ACC112 (cell line): ENCODE measurements at regions not wholly inside any gene's neighbourhood (a gene's known extent, or its start where the extent isn't known, plus 50 kb on each side); places are given as distances from the start of the nearest gene placed in this dataset.
"Not testable (repeated sequence)": the region's sequence is repeated elsewhere in the genome, so short reads cannot be mapped to it uniquely, and the experiment has no call there.

Experiments
- H2AFZ ChIP-seq: fragments of 200-600 bp; sonication (generic); one replicate; pipeline ENCODE4 v1.6.0; 2017; ENCODE audit warnings: antibody characterized with exemption, low read length; ENCODE audit not compliant: unreplicated experiment
- H3K27ac ChIP-seq: fragments of 200-600 bp; sonication (generic); 2 replicates; pipeline ENCODE4 v1.5.1; 2014; ENCODE audit warnings: low read depth, mild to moderate bottlenecking, antibody characterized with exemption, low read length, moderate library complexity
- H3K27me3 ChIP-seq: fragments of 200-600 bp; sonication (generic); 2 replicates; pipeline ENCODE4 v1.6.1; 2014; ENCODE audit warnings: mild to moderate bottlenecking, antibody characterized with exemption, low read length, moderate library complexity, mixed read lengths; ENCODE audit not compliant: insufficient read depth
- H3K36me3 ChIP-seq: fragments of 200-600 bp; sonication (generic); 2 replicates; pipeline ENCODE4 v1.6.1; 2016; ENCODE audit warnings: mild to moderate bottlenecking, antibody characterized with exemption, low read length, moderate library complexity, mixed read lengths; ENCODE audit not compliant: insufficient read depth
- H3K4me1 ChIP-seq: fragments of 200-600 bp; sonication (generic); one replicate; pipeline ENCODE4 v1.6.1; 2016; ENCODE audit warnings: low read length, mixed read lengths; ENCODE audit not compliant: insufficient read depth, unreplicated experiment, control insufficient read depth
- H3K4me3 ChIP-seq: fragments of 200-600 bp; sonication (generic); 2 replicates; pipeline ENCODE4 v1.5.1; 2014; ENCODE audit warnings: mild to moderate bottlenecking, low read depth, low read length
- H3K79me2 ChIP-seq: fragments of 200-600 bp; sonication (generic); one replicate; pipeline ENCODE4 v1.6.0; 2016; ENCODE audit warnings: low read length; ENCODE audit not compliant: control insufficient read depth, unreplicated experiment, insufficient read depth

- Histone ChIP-seq H3K4me1 (peaks cover 18% of the 10 kb centered on the region), H3K27me3 (no peaks in the 10 kb centered on the region), H3K36me3 (no peaks in the 10 kb centered on the region), H3K4me3 (no peak overlapping the region), H3K79me2 (no peaks in the 10 kb centered on the region), H2AFZ (peak overlapping the region; percentile 46), H3K27ac (no peak overlapping the region)
These were observed 80.9 kb upstream of the CDK6 start for GRCh38 chr7:92917230-92917629.

DNA sequence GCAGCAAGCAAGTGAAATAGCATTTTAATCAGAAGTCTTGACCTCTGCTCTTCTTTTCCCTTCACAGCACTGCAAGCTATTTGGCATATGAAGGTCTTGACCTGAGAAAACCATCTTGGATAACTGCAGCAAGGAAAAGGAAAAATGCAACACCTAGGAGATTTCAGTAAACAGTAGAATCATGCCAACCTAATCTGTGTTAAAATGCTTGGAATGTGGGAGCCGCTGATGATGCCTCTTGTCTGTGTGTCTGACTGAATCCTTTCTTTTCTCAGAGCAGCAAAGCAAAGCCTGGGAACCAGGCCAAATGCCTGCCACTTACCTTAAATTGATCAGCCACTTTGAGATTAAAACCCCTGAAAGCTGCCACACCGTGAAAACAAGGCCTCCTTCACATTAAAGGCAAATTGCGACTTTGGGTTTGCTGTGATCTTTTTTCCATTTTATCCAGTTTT is 80.4 kb upstream of the CDK6 start:
- Histone ChIP-seq H3K27ac (no peak overlapping the region), H3K79me2 (no peaks in the 10 kb centered on the region), H2AFZ (peak overlapping the region; percentile 46), H3K27me3 (no peaks in the 10 kb centered on the region), H3K4me1 (peaks cover 18% of the 10 kb centered on the region), H3K4me3 (no peak overlapping the region), H3K36me3 (no peaks in the 10 kb centered on the region)

GRCh38 chr7:92915348-92915747 is 79.0 kb upstream of the CDK6 start:
- Histone ChIP-seq H3K36me3 (no peaks in the 10 kb centered on the region), H3K4me1 (peaks cover 18% of the 10 kb centered on the region), H3K27ac (no peak overlapping the region), H3K27me3 (no peaks in the 10 kb centered on the region), H2AFZ (no peak overlapping the region), H3K79me2 (no peaks in the 10 kb centered on the region), H3K4me3 (no peak overlapping the region)

DNA sequence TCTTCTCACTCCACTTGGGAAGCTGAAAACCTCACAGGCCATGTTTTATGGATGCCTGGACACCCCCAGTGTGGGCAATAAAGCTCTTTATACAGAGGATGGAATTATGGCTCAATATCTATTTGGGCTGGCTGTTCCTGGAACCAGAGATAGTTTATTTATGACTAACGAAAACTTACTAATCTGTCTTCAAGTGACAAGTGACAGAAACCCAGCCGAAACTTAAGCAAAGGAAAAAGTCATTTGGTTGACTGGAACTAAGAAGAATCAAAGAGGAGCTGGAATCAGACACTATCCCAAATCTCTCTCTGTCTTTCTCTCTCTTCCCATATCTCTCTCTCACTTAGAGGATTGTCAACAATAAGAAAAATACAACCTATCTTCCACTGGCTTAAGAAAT is 78.3 kb upstream of the CDK6 start:
- Histone ChIP-seq H3K27ac (no peak overlapping the region), H2AFZ (no peak overlapping the region)

DNA sequence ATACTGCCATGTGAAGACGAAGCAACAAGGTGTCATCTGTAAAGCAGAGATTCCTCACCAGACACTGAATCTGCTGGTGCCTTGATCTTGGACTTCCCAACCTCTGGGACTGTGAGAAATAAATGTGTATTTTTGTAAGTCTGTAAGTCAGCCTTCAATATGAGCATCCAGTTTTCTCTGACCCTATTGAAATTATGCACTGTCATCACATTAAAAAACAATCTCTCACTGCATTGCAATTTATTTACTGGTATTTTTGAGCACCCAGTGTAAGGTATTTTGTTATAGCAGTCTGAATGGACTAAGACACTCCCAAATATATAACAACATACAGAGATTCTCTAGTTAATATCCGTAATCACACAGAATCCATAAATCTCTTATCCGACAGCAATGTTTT is 77.5 kb upstream of the CDK6 start:
- Histone ChIP-seq H3K4me1 (peaks cover 18% of the 10 kb centered on the region), H3K36me3 (no peaks in the 10 kb centered on the region), H3K4me3 (no peak overlapping the region), H3K27ac (no peak overlapping the region), H3K27me3 (no peaks in the 10 kb centered on the region), H2AFZ (no peak overlapping the region), H3K79me2 (no peaks in the 10 kb centered on the region)

More for the DNA sequence above, 78.3 kb upstream of the CDK6 start:
- Histone ChIP-seq H3K79me2 (no peaks in the 10 kb centered on the region), H3K4me3 (no peak overlapping the region), H3K27me3 (no peaks in the 10 kb centered on the region), H3K4me1 (peaks cover 18% of the 10 kb centered on the region), H3K36me3 (no peaks in the 10 kb centered on the region)

DNA sequence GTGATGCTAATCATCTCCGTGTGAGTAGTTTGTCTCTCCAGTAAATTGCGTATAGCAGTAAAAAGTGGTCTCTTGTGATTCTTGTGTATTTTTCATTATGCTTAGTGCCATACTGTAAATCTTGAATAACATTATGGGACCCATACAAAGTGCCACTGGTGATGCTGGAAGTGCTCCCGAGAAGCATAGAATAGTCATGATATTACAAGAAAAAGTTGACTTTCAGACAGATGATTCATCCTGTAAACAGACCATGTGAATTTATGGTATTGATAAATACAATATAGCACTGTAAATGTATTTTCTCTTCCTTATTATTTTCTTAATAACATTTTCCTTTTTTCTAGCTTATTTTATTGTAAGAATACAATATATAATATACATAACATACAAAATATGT is 74.6 kb upstream of the CDK6 start:
- Histone ChIP-seq H3K36me3 (no peaks in the 10 kb centered on the region), H3K27ac (no peak overlapping the region), H3K27me3 (no peaks in the 10 kb centered on the region), H3K4me3 (no peak overlapping the region), H3K4me1 (no peaks in the 10 kb centered on the region), H2AFZ (no peak overlapping the region), H3K79me2 (no peaks in the 10 kb centered on the region)

GRCh38 chr7:92909686-92910475 is 73.5 kb upstream of the CDK6 start:
- Histone ChIP-seq H3K4me1 (peaks cover 2% of the 10 kb centered on the region), H2AFZ (no peak overlapping the region), H3K79me2 (no peaks in the 10 kb centered on the region), H3K27me3 (no peaks in the 10 kb centered on the region), H3K36me3 (no peaks in the 10 kb centered on the region), H3K4me3 (no peak overlapping the region), H3K27ac (no peak overlapping the region)

DNA sequence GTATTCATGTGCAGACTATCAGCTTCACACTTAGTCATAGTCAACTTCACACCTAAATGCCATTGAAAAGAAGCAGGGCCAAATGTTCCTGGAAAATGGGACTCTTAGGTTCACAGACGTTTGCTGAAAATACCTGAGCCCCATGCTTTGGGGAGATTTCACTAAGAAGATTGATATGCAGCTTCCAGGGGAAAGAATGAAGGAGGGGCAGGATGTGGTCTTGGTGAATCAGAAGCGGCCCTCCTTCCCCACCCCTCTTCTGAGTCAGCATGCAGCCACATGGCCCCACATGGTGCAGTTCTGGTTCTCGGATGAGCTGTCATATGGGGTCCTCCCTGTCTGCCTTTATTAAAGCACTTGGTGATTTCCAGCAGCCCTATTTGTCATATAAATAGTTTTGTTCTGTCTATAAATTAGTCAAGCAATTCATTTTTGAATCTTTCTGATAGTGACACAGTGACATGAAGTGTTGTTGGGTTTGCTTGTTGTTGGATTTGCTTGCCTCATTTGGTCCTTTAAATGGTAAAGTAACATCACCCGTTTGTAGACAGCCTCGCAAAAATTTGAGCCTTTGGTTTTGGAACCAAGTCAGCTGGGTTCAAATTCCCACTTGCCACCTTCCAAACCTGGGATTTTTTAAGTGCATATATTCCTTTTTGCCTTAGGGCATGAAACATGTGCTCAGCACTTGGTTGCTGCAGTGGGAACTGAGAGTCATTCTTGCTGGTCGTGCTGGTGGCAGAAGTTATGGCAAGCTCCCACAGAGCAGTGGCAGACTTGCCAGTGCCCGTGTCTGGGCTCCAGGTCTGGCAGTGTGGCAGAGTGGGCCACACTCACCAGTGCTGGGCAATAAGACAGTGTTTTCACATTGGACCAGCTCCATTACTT is 68.1 kb upstream of the CDK6 start:
- Histone ChIP-seq H3K4me3 (peak overlapping the region; percentile 51; the same call in 1 of the 2 replicates), H3K27ac (peak overlapping the region; percentile 83), H3K36me3 (no peaks in the 10 kb centered on the region)

DNA sequence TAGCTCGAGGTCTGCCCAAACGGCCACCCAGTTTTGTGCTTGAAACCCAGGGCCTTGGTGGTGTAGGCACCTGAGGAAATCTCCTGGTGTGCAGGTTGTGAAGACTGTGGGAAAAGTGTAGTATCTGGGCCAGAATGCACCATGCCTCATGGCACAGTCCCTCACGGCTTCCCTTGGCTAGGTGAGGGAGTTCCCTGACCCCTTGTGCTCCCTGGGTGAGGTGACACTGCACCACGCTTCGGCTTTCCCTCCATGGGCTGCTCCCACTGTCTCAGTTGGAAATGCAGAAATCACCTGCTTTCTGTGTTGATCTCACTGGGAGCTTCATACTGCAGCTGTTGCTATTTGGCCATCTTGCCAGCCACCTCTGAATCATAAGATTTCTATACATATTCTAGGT is 62.4 kb upstream of the CDK6 start:
- H3K4me1 ChIP-seq: peaks cover 4% of the 10 kb centered on the region
- no peaks in the 10 kb centered on the region for H3K79me2 ChIP-seq
- no peaks in the 10 kb centered on the region for H3K36me3 ChIP-seq
- no peak overlapping the region for H3K27ac ChIP-seq
- no peak overlapping the region for H3K4me3 ChIP-seq
- H2AFZ ChIP-seq: no peak overlapping the region
- H3K27me3 ChIP-seq: no peaks in the 10 kb centered on the region

More for the DNA sequence above, 68.1 kb upstream of the CDK6 start:
- no peaks in the 10 kb centered on the region for H3K27me3 ChIP-seq
- H2AFZ ChIP-seq: peak overlapping the region; percentile 17
- H3K4me1 ChIP-seq: peaks cover 12% of the 10 kb centered on the region
- no peaks in the 10 kb centered on the region for H3K79me2 ChIP-seq

DNA sequence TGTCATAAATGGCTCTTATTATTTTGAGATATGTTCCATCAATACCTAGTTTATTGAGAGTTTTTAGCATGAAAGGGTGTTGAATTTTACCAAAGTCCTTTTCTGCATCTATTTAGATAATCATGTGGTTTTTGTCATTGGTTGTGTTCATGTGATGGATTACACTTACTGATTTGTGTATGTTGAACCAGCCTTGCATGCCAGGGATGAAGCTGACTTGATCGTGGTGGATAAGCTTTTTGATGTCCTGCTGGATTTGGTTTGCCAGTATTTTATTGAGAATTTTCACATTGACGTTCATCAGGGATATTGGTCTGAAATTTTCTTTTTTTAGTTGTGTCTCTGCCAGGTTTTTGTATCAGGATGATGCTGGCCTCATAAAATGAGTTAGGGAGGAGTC is 58.5 kb upstream of the CDK6 start:
- H3K27me3 ChIP-seq, H3K36me3 ChIP-seq, H2AFZ ChIP-seq, H3K4me1 ChIP-seq, H3K27ac ChIP-seq, H3K4me3 ChIP-seq, H3K79me2 ChIP-seq: not testable (repeated sequence)
